ENCODE measurements at regions not wholly inside any gene's neighbourhood (a gene's known extent, or its start where the extent isn't known, plus 50 kb on each side); places are given as distances from the start of the nearest gene placed in this dataset.

DNA sequence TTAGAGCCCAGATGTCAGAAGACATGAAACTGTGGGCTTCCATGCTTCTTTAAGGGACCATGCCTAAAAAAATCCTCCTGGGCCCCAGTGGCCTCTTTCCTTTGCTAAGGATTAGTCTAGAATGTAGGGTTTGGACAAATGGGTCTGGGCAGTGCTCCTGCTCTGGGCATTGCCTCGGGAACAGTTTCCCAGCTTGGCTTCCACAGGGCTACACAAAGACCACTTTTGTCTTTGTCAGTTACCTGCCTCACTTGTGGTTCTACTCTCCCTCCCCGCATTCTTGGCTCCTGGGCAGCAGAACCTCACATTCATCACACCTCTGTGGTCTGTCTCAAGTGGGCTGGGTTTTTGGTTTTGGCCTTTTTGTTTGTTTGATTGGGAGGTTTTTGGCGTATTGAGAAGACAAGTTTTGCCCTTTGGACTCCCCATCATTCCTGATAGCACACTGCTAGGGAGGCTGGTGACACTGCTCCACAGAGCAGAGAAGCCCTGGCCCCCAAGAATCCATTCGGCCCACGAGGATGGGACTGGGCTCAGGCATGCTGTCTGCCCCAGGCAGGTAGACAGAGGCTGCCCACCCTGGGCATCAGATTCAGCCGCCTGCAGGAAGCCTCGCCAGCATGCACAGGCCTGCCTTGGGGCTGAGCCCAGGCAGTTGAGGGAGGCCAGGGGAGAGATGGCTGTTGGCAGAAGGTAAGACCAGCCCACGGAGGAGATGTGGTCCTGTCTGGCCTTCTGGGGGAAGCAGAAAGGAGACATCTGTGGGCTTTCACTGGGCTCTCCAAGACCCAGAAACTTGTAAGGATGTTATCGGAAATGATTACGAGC is 343.7 kb downstream of the WDR11 start:
- BruUV-seq (replicated peaks): no TSS peak
- TF ChIP-seq EED (IDR thresholded peaks at IDR 0.05; ENCODE audit: low read depth) (no peak), HCFC1 (IDR thresholded peaks at IDR 0.05; ENCODE audit: low read length) (no peak), ASH2L (IDR thresholded peaks at IDR 0.05; ENCODE audit: borderline replicate concordance, low read depth) (no peak), WRNIP1 (IDR thresholded peaks at IDR 0.05; ENCODE audit: borderline replicate concordance, low read depth, low read length) (no peak), MYC (IDR thresholded peaks at IDR 0.05; ENCODE audit: insufficient read depth, insufficient read length, insufficient replicate concordance, low read length, severe bottlenecking) (no peak), MTA2 (IDR thresholded peaks at IDR 0.05; ENCODE audit: low read depth) (no peak), LARP7 (IDR thresholded peaks at IDR 0.05) (no peak), CREB1 (IDR thresholded peaks at IDR 0.05; ENCODE audit: low read depth) (no peak), MYB (IDR thresholded peaks at IDR 0.05; ENCODE audit: borderline replicate concordance, low read depth, low read length) (no peak), SMAD1 (IDR thresholded peaks at IDR 0.05; ENCODE audit: low read depth, partially characterized antibody) (no peak), RAD51 (IDR thresholded peaks at IDR 0.05) (no peak), SMC3 (IDR thresholded peaks at IDR 0.05; ENCODE audit: borderline replicate concordance, low read length) (no peak)
- TF ChIP-seq, protein P1, sequence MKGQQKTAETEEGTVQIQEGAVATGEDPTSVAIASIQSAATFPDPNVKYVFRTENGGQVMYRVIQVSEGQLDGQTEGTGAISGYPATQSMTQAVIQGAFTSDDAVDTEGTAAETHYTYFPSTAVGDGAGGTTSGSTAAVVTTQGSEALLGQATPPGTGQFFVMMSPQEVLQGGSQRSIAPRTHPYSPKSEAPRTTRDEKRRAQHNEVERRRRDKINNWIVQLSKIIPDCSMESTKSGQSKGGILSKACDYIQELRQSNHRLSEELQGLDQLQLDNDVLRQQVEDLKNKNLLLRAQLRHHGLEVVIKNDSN (IDR thresholded peaks at IDR 0.05; ENCODE audit: borderline replicate concordance, extremely low read length, insufficient read depth, low read depth, low read length): no peak
- TF ChIP-seq, protein P2, sequence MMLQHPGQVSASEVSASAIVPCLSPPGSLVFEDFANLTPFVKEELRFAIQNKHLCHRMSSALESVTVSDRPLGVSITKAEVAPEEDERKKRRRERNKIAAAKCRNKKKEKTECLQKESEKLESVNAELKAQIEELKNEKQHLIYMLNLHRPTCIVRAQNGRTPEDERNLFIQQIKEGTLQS (IDR thresholded peaks at IDR 0.05; ENCODE audit: borderline replicate concordance, extremely low read depth, low read depth, low read length): no peak
- TF ChIP-seq, protein P3, sequence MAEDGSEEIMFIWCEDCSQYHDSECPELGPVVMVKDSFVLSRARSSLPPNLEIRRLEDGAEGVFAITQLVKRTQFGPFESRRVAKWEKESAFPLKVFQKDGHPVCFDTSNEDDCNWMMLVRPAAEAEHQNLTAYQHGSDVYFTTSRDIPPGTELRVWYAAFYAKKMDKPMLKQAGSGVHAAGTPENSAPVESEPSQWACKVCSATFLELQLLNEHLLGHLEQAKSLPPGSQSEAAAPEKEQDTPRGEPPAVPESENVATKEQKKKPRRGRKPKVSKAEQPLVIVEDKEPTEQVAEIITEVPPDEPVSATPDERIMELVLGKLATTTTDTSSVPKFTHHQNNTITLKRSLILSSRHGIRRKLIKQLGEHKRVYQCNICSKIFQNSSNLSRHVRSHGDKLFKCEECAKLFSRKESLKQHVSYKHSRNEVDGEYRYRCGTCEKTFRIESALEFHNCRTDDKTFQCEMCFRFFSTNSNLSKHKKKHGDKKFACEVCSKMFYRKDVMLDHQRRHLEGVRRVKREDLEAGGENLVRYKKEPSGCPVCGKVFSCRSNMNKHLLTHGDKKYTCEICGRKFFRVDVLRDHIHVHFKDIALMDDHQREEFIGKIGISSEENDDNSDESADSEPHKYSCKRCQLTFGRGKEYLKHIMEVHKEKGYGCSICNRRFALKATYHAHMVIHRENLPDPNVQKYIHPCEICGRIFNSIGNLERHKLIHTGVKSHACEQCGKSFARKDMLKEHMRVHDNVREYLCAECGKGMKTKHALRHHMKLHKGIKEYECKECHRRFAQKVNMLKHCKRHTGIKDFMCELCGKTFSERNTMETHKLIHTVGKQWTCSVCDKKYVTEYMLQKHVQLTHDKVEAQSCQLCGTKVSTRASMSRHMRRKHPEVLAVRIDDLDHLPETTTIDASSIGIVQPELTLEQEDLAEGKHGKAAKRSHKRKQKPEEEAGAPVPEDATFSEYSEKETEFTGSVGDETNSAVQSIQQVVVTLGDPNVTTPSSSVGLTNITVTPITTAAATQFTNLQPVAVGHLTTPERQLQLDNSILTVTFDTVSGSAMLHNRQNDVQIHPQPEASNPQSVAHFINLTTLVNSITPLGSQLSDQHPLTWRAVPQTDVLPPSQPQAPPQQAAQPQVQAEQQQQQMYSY (CRISPR knock-in tag; IDR thresholded peaks at IDR 0.05): no peak
- no peak overlapping the region for H3K9ac ChIP-seq (ENCODE audit: control insufficient read depth, insufficient read depth, low read length)
- SMC1A ChIA-PET (ENCODE audit: uncharacterized antibody, unreplicated experiment): interaction anchor here (0.6 kb wide), 1 partner anchor 200 kb away, joined by 3 read pairs; no protein-coding TSS in a partner anchor
- RAD21 ChIA-PET (ENCODE audit: unreplicated experiment): no interaction called here
- H3K4me3 ChIP-seq: no peak overlapping the region
- FAIRE-seq (no peak), DNase-seq (ENCODE audit: low read depth, low spot score) (no peak), ATAC-seq (no peak)
- no peaks in the 10 kb centered on the region for H3K79me2 ChIP-seq (ENCODE audit: control insufficient read depth, insufficient read depth, low read length)
- intact Hi-C loops (cut with micrococcal nuclease; ENCODE audit: unreplicated experiment): no loop called here
- POLR2A ChIA-PET: no interaction called here
- H3K9me3 ChIP-seq (replicated peaks; ENCODE audit: control insufficient read depth, insufficient read depth, low read length): no peaks in the 10 kb centered on the region
- in situ Hi-C loops (cut with MboI): no loop called here
- no peaks in the 10 kb centered on the region for H3K27me3 ChIP-seq (replicated peaks in 1 of 2; ENCODE audit: control insufficient read depth in 2 of 2, insufficient read depth in 2 of 2, low read length in 1 of 2)
- no peak overlapping the region for H3K27ac ChIP-seq (ENCODE audit: control insufficient read depth, insufficient read depth)
- no peaks in the 10 kb centered on the region for H4K20me1 ChIP-seq (ENCODE audit: control insufficient read depth, insufficient read depth)
- WGBS (ENCODE audit: insufficient coverage, insufficient replicate concordance, low lambda C conversion rate, missing lambda C conversion rate): 14% methylated on average over 10 of the region's 10 CpGs
- H3K36me3 ChIP-seq (ENCODE audit: control insufficient read depth in 2 of 2, insufficient read depth in 2 of 2, low read length in 1 of 2): no peaks in the 10 kb centered on the region
- no peak overlapping the region for H2AFZ ChIP-seq (ENCODE audit: control insufficient read depth, low read depth, low read length)
- H3K4me2 ChIP-seq (ENCODE audit: control insufficient read depth, insufficient read depth): no peak overlapping the region
- H3K4me1 ChIP-seq (ENCODE audit: control insufficient read depth, insufficient read depth, low read length): no peaks in the 10 kb centered on the region
- CTCF ChIA-PET: no interaction called here

Data from GM12878 (cell line).